Colon (tissue), 2 donors: ENCODE measurements at regions not wholly inside any gene's neighbourhood (a gene's known extent, or its start where the extent isn't known, plus 50 kb on each side); places are given as distances from the start of the nearest gene placed in this dataset.
"Not testable (repeated sequence)": the region's sequence is repeated elsewhere in the genome, so short reads cannot be mapped to it uniquely, and the experiment has no call there.

ENCODE experiments used
- FAIRE-seq: peaks from 2 replicates; lab custom pipeline; 2012; peaks lifted over from hg19 to GRCh38; lab: Jason Lieb, UNC
- donor health status: control.
- donor health status: control.

GRCh38 chr9:107609547-107609946, 120.0 kb upstream of the KLF4 start:
- no peak for FAIRE-seq

- peak; percentile 82 for FAIRE-seq
Measured at GRCh38 chr9:107606149-107606790, 116.7 kb upstream of the KLF4 start.

DNA sequence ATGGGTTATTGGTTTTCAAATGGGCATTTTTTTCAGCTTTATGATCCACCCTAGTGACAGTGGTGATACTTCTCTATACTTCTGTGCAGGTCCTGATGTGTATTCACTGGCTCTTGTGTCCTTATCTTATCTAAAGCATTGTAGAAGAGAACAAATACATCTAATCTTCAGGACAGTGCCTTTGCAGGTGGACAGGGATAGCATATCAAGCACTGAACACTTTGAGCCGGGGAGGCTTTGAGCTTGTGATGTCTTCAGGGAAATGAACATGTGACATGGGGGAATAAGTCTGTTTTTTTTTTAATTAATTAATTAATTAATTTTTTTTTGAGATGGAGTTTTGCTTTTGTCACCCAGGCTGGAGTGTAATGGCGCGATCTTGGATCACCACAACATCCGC, 115.5 kb upstream of the KLF4 start:
- no peak for FAIRE-seq

DNA sequence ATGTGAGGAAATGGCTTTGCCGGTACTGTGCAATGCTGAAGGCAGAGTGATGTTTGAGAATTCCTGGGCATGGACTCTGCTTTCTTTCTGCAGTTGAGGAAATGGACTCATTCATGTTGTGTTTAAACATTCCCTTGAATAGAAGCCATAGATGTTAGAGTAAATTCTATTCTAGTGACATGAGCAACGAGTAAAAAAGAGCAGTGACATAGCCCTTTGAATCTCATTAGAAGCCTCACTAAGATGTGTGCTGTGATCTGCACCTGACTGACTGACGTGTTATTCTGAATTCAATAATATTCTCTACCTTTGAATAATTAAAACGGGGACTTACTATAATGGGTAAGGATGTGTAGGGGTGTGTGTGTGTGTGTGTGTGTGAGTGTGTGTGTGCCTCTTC, 113.7 kb upstream of the KLF4 start:
- FAIRE-seq, result no peak

DNA sequence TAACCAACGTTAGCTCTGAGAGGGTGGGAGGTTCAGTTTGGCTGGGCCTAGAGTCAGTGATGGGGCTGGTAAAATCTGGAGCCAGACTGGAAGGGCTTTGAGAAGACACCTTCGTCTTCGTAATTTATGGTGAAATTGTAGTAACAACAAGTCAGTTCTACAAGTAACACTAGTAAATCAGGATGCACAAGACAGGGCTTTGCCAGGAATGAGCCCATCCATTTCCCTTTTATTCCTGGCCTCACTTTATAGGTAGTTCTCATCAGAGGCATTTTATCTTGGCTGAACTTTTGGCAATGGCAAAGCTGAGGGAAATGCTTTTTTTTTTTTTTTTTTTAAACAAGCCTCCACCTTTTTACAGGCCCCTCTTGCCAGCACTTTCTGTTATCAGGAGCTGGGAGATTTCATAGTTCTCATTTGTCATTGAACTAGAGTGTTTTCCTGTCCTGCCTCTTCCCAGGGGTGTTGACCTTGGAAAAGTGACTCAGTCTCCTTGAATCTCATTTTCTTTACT, 110.5 kb upstream of the KLF4 start:
- FAIRE-seq, result peak; percentile 5

- no peak for FAIRE-seq
Measured at GRCh38 chr9:107597743-107598217, 108.2 kb upstream of the KLF4 start.

DNA sequence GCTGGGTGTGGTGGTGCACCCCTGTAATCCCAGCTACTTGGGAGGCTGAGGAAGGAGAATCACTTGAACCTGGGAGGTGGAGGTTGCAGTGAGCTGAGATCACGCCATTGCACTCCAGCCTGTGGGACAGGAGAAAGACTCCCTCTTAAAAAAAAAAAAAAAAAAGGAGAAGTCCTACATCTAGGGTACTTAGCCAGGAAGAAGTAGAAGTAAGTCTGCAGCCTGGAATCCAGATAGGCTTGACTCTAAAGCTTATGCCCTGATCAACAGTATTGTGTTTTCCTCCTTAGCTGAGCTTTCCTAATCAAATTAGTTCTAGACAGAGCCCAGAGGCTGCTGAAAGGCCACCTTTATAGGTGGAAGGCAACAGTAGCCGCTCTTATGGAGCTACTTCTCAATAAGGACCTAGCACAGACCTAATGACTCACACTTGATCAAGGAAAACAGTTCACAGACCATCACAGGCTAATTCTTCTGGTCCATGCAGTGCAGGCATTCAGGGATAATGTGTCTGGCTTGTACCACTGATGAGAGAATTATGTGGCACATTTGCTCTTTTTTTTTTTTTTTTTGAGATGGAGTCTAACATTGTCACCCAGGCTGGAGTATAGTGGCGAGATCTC, 105.5 kb upstream of the KLF4 start:
- no peak for FAIRE-seq

- peak; percentile 61 for FAIRE-seq
Measured at GRCh38 chr9:107593224-107593870, 103.8 kb upstream of the KLF4 start.

DNA sequence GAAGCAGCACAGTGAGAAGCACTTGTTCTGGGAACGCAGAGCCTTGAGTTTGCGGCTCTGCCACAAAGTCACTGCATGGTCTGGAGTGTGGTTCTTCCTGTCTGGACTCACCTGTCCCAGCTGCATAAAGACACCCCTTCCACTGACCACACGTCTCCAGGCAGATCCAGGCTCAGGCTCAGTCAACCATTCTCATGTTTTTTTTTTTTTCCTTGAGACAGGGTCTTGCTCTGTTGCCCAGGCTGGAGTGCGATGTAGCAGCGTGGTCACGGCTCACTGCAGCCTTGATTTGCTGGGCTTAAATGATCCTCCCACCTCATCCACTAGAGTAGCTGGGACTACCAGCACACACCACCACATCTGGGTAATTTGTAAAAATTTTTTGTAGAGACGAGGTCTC, 102.9 kb upstream of the KLF4 start:
- FAIRE-seq, result no peak

GRCh38 chr9:107591781-107592180, 102.2 kb upstream of the KLF4 start:
- FAIRE-seq, result no peak

GRCh38 chr9:107588393-107588792, 98.8 kb upstream of the KLF4 start:
- FAIRE-seq, result no peak

GRCh38 chr9:107587191-107587963, 97.8 kb upstream of the KLF4 start:
- no peak for FAIRE-seq

GRCh38 chr9:107586493-107586892, 96.9 kb upstream of the KLF4 start:
- FAIRE-seq, result no peak

- no peak for FAIRE-seq
Measured at GRCh38 chr9:107585465-107585864, 95.9 kb upstream of the KLF4 start.

GRCh38 chr9:107584944-107585343, 95.4 kb upstream of the KLF4 start:
- no peak for FAIRE-seq

DNA sequence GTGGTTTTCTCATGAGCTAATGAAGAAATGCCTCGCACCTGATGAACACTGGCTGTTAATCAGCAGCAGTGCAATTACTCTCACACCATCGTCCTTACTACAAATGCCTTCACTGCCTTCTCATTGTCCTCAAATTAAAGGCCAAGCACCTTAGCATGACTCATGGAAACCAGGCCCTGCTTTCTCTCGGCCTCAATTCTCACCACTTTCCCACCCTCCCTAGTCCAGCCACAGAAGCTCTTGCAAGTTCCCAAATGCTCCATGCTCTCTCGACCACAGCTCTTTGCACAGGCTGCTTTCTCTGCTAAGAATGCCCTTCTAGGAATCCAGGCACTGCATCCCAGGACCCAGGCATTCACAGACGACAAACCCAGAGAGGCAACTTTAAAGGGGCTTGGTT, 94.6 kb upstream of the KLF4 start:
- no peak for FAIRE-seq

DNA sequence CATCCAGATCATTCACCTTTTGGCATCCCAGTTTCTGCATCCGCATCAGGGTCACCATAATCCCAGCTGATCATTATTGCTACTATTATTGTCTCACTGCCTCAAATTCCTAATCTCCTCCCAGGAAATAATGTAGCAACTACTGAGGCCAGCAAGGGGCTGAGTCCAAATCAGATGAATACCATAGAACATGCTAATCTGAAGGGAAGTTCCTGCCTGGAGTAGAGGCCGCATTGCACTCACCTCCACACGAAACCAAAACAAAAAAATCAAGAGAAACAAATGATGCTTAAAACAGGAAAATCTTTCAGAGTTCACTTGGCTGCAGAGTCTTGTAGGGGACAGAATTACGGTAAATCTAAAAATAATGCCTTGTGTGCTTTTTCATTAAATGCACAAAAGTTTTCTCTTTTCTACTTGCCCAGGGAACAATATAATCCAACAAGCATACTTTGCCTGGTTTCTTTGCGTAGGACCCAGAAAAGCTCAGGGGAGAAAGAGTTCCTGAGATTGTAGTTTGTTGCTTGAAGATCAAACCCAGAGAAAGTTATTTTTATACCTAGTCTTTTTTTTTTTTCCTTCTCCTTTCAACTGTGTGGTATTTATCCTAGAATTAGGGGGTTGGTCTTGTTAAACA, 87.7 kb upstream of the KLF4 start:
- FAIRE-seq, result no peak

DNA sequence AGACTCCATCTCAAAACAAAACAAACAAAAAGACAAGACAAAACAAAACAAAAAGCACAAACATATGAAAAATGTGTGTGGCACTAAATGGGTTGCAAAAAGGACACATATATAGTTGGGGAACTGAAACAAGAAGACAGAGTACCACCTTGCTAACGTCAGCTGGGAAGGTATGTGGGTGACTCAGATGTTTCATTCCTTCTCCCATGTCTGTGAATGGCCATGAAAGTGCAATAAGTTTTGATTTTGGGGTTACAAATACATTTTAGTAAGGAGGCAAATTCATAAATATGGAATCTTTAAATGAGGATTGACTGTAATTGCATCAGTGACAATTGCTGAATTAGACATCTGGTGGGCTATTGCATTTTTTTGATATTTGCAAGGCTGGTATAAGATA, 81.6 kb upstream of the KLF4 start:
- no peak for FAIRE-seq

GRCh38 chr9:107569174-107569573, 79.6 kb upstream of the KLF4 start:
- no peak for FAIRE-seq

GRCh38 chr9:107568406-107568805, 78.8 kb upstream of the KLF4 start:
- not testable (repeated sequence) for FAIRE-seq

GRCh38 chr9:107567462-107567861, 77.9 kb upstream of the KLF4 start:
- FAIRE-seq, result no peak

DNA sequence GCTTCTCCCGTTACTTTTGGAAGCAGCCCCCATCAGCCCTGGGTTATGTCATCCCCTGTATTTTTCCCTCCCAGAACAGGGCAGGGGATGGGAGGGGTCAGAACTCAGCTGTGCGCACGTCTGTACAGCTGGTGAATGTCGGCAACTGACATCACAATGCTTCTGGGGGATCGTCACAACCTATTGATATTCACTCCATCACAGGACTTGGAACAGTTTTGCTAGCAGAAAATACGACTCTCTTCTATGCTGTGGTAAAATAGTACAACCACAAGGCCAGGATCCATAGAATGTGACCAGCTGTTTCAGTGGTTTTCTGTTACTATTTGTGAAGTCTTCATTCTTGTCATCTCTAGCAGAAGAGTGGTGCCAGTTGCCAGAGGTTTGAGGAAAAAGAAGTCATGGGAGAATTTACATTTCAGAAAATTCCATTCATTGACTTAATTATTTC, 77.1 kb upstream of the KLF4 start:
- no peak for FAIRE-seq
